Neural cell (in vitro differentiated cells): ENCODE measurements at regions not wholly inside any gene's neighbourhood (a gene's known extent, or its start where the extent isn't known, plus 50 kb on each side); places are given as distances from the start of the nearest gene placed in this dataset.

ENCODE experiments used
- H2AFZ ChIP-seq: fragments of 200-600, 300-800 bp; sonication (generic), shearing (Covaris generic); 2 replicates; pipeline ENCODE4 v1.6.0; 2014; ENCODE audit warnings: low read depth, mild to moderate bottlenecking, antibody characterized with exemption, low read length, moderate library complexity
- H3F3A ChIP-seq: fragments of 200-600 bp; shearing (Covaris generic); 2 replicates; pipeline ENCODE4 v1.6.1; 2016; ENCODE audit warnings: mild to moderate bottlenecking, moderate library complexity, mixed read lengths, antibody characterized with exemption, low read length; ENCODE audit not compliant: insufficient read depth, poor library complexity, severe bottlenecking
- H3K27ac ChIP-seq: fragments of 200-600, 300-800 bp; sonication (generic), shearing (Covaris generic); 2 replicates; pipeline ENCODE4 v1.5.1; 2014; ENCODE audit warnings: mild to moderate bottlenecking, low read length, moderate library complexity
- H3K27me3 ChIP-seq: fragments of 300-800, 200-600 bp; sonication (generic), shearing (Covaris generic); 2 replicates; pipeline ENCODE4 v1.6.0; 2014; ENCODE audit warnings: mild to moderate bottlenecking, low read depth, low read length, moderate library complexity; ENCODE audit not compliant: insufficient read depth
- H3K36me3 ChIP-seq: fragments of 300-800, 200-600 bp; sonication (generic), shearing (Covaris generic); 2 replicates; pipeline ENCODE4 v1.5.1; 2014; ENCODE audit warnings: mild to moderate bottlenecking, antibody characterized with exemption, low read length, moderate library complexity; ENCODE audit not compliant: insufficient read depth
- H3K4me2 ChIP-seq: fragments of 300-800, 200-600 bp; sonication (generic), shearing (Covaris generic); 2 replicates; pipeline ENCODE4 v1.6.0; 2014; ENCODE audit warnings: mild to moderate bottlenecking, low read length
- H3K4me3 ChIP-seq: fragments of 300-800, 200-600 bp; sonication (generic), shearing (Covaris generic); 2 replicates; pipeline ENCODE4 v1.5.1; 2014; ENCODE audit warnings: mild to moderate bottlenecking, low read length, moderate library complexity
- H3K79me2 ChIP-seq: fragments of 200-600 bp; shearing (Covaris generic); replicated peaks from 2 replicates; pipeline ENCODE4 v1.6.0; 2014; ENCODE audit warnings: mild to moderate bottlenecking, low read length, moderate library complexity; ENCODE audit not compliant: insufficient read depth
- H3K9ac ChIP-seq: fragments of 300-800, 200-600 bp; sonication (generic), shearing (Covaris generic); 2 replicates; pipeline ENCODE4 v1.6.1; 2016; ENCODE audit warnings: mild to moderate bottlenecking, low read length, mixed read lengths
- H3K9me2 ChIP-seq: fragments of 200-600 bp; shearing (Covaris generic); 2 replicates; pipeline ENCODE4 v1.6.1; 2016; ENCODE audit warnings: mild to moderate bottlenecking, low read length, mixed read lengths; ENCODE audit not compliant: insufficient read depth
- H3K9me3 ChIP-seq: fragments of 200-600, 300-800 bp; sonication (generic), shearing (Covaris generic); 2 replicates; pipeline ENCODE4 v1.6.1; 2016; ENCODE audit warnings: mild to moderate bottlenecking, mixed run types, low read length, moderate library complexity, mixed read lengths
- H4K20me1 ChIP-seq: fragments of 200-600 bp; shearing (Covaris generic); 2 replicates; pipeline ENCODE4 v1.6.1; 2016; ENCODE audit warnings: mild to moderate bottlenecking, mixed run types; ENCODE audit not compliant: insufficient read depth
- EP300 ChIP-seq: fragments of 450-650 bp; conservative IDR thresholded peaks from 2 replicates; pipeline ENCODE4 v1.6.1; 2014; ENCODE audit warnings: antibody characterized with exemption, mild to moderate bottlenecking, moderate library complexity; ENCODE audit not compliant: poor library complexity, severe bottlenecking
- EZH2 ChIP-seq: fragments of 200-600, 300-800 bp; shearing (Covaris generic), sonication (generic); IDR thresholded peaks from 2 replicates; pipeline ENCODE4 v1.6.1; 2014; ENCODE audit warnings: antibody characterized with exemption, low read length, borderline replicate concordance, mild to moderate bottlenecking; ENCODE audit not compliant: insufficient read depth, poor library complexity, severe bottlenecking
- MXI1 ChIP-seq: fragments of 450-650 bp; conservative IDR thresholded peaks from 2 replicates; pipeline ENCODE4 v1.6.1; 2014; ENCODE audit warnings: antibody characterized with exemption, mild to moderate bottlenecking; ENCODE audit not compliant: poor library complexity, severe bottlenecking
- POLR2AphosphoS5 ChIP-seq: IDR thresholded peaks from 2 replicates; pipeline ENCODE4 v1.6.1; 2012
- RAD21 ChIP-seq: fragments of 450-650 bp; conservative IDR thresholded peaks from 2 replicates; pipeline ENCODE4 v1.6.1; 2014; ENCODE audit warnings: antibody characterized with exemption, mild to moderate bottlenecking, moderate library complexity
- SMC3 ChIP-seq: fragments of 450-650 bp; conservative IDR thresholded peaks from 2 replicates; pipeline ENCODE4 v1.6.1; 2014; ENCODE audit warnings: antibody characterized with exemption, mild to moderate bottlenecking, moderate library complexity; ENCODE audit not compliant: poor library complexity
- TAF1 ChIP-seq: IDR thresholded peaks from 2 replicates; pipeline ENCODE4 v1.6.1; 2012; ENCODE audit warnings: low read depth
- TF ChIP-seq, protein P1 (sequence below): IDR thresholded peaks from 2 replicates; pipeline ENCODE4 v1.6.1; 2012; ENCODE audit warnings: borderline replicate concordance
- TF ChIP-seq, protein P2 (sequence below): fragments of 450-650 bp; IDR thresholded peaks from 2 replicates; pipeline ENCODE4 v1.5.1; 2014; ENCODE audit warnings: antibody characterized with exemption, mild to moderate bottlenecking, moderate library complexity; ENCODE audit not compliant: poor library complexity, severe bottlenecking

DNA sequence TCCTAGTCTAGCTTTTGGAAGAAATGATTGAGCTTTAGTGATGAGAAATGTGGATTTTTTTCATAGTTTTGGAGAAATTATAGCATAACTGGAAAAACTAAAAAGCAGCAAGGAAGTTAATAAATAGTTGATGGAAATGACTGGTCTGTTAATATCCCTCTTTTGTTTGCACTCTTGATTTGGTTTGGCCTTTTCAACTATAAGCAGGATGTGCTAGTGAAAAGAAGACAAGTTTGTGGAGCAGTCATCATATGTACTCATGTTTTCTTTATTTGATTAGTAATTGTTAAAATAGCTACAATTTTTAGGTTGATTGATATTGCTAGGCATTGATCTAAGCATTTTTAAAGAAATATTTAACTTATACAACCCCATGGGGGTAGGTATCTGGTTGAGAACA, 374.7 kb downstream of the TAF11L14 start:
- Histone ChIP-seq H3K9me2 (no peaks in the 10 kb centered on the region), H3K4me2 (no peak overlapping the region), H3K9ac (no peak overlapping the region), H4K20me1 (no peaks in the 10 kb centered on the region), H3K79me2 (no peaks in the 10 kb centered on the region), H3K27me3 (no peaks in the 10 kb centered on the region), H2AFZ (no peak overlapping the region), H3F3A (no peaks in the 10 kb centered on the region), H3K36me3 (no peaks in the 10 kb centered on the region), H3K27ac (no peak overlapping the region), H3K9me3 (no peaks in the 10 kb centered on the region), H3K4me3 (no peak overlapping the region)
- no peak for TF ChIP-seq TAF1
- no peak for TF ChIP-seq SMC3
- TF ChIP-seq RAD21 = no peak
- TF ChIP-seq POLR2AphosphoS5 = no peak
- TF ChIP-seq, protein P1, sequence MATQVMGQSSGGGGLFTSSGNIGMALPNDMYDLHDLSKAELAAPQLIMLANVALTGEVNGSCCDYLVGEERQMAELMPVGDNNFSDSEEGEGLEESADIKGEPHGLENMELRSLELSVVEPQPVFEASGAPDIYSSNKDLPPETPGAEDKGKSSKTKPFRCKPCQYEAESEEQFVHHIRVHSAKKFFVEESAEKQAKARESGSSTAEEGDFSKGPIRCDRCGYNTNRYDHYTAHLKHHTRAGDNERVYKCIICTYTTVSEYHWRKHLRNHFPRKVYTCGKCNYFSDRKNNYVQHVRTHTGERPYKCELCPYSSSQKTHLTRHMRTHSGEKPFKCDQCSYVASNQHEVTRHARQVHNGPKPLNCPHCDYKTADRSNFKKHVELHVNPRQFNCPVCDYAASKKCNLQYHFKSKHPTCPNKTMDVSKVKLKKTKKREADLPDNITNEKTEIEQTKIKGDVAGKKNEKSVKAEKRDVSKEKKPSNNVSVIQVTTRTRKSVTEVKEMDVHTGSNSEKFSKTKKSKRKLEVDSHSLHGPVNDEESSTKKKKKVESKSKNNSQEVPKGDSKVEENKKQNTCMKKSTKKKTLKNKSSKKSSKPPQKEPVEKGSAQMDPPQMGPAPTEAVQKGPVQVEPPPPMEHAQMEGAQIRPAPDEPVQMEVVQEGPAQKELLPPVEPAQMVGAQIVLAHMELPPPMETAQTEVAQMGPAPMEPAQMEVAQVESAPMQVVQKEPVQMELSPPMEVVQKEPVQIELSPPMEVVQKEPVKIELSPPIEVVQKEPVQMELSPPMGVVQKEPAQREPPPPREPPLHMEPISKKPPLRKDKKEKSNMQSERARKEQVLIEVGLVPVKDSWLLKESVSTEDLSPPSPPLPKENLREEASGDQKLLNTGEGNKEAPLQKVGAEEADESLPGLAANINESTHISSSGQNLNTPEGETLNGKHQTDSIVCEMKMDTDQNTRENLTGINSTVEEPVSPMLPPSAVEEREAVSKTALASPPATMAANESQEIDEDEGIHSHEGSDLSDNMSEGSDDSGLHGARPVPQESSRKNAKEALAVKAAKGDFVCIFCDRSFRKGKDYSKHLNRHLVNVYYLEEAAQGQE = no peak
- no peak for TF ChIP-seq MXI1
- TF ChIP-seq, protein P2, sequence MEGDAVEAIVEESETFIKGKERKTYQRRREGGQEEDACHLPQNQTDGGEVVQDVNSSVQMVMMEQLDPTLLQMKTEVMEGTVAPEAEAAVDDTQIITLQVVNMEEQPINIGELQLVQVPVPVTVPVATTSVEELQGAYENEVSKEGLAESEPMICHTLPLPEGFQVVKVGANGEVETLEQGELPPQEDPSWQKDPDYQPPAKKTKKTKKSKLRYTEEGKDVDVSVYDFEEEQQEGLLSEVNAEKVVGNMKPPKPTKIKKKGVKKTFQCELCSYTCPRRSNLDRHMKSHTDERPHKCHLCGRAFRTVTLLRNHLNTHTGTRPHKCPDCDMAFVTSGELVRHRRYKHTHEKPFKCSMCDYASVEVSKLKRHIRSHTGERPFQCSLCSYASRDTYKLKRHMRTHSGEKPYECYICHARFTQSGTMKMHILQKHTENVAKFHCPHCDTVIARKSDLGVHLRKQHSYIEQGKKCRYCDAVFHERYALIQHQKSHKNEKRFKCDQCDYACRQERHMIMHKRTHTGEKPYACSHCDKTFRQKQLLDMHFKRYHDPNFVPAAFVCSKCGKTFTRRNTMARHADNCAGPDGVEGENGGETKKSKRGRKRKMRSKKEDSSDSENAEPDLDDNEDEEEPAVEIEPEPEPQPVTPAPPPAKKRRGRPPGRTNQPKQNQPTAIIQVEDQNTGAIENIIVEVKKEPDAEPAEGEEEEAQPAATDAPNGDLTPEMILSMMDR = no peak
- TF ChIP-seq EZH2 = no peak
- no peak for TF ChIP-seq EP300

DNA sequence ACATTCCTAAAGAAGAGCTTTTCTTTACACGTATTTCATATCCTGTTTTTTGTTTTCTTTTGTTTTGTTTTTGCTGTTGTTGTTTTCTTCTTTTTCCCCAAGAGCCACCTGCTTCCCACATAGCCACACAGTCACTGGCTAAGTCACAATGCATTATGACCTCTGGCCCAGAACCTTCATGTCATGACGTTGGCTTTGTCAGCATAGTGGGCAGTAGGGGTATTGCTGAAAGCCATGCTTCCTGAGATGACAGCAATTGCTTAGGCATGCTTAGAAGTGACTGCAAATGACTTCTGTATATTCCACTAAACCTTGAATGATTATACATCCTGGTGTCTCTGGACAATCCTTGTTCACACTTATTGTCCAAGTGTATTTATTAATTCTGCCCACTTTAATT, 375.8 kb downstream of the TAF11L14 start:
- H3K79me2 ChIP-seq = no peaks in the 10 kb centered on the region
- no peak overlapping the region for H3K9ac ChIP-seq
- H3K9me3 ChIP-seq = no peaks in the 10 kb centered on the region
- H3K4me3 ChIP-seq = no peak overlapping the region
- no peak overlapping the region for H3K27ac ChIP-seq
- no peaks in the 10 kb centered on the region for H3K36me3 ChIP-seq
- H2AFZ ChIP-seq = no peak overlapping the region
- no peak overlapping the region for H3K4me2 ChIP-seq
- TF ChIP-seq, protein P1 = no peak
- TF ChIP-seq MXI1 (no peak), TAF1 (no peak), EP300 (no peak), EZH2 (no peak), POLR2AphosphoS5 (no peak), SMC3 (no peak), RAD21 (no peak)
- TF ChIP-seq, protein P2 = no peak
- H3F3A ChIP-seq = no peaks in the 10 kb centered on the region
- no peaks in the 10 kb centered on the region for H3K9me2 ChIP-seq
- no peaks in the 10 kb centered on the region for H4K20me1 ChIP-seq
- no peaks in the 10 kb centered on the region for H3K27me3 ChIP-seq
